Sigmoid colon (tissue), 6 donors: ENCODE measurements at regions not wholly inside any gene's neighbourhood (a gene's known extent, or its start where the extent isn't known, plus 50 kb on each side); places are given as distances from the start of the nearest gene placed in this dataset.
"Not testable (repeated sequence)": the region's sequence is repeated elsewhere in the genome, so short reads cannot be mapped to it uniquely, and the experiment has no call there.

Experiments
- DNase-seq: peaks from one replicate; pipeline ENCODE4 v3.0.0-alpha.2; 2019
- H3K27ac ChIP-seq, 4 donors: fragments of 200-600 bp; sonication (generic); one replicate each; pipeline ENCODE4 v1.5.1; 2016 to 2019; ENCODE audit warnings: mild to moderate bottlenecking in 1 of 4
- H3K27me3 ChIP-seq, 3 donors: fragments of 200-600 bp; sonication (generic); one replicate each; pipeline ENCODE4 v1.5.1; 2019; ENCODE audit warnings: mild to moderate bottlenecking in 1 of 3
- H3K36me3 ChIP-seq, 4 donors: fragments of 200-600 bp; sonication (generic); one replicate each; pipeline ENCODE4 v1.5.1; 2016 to 2019
- H3K4me1 ChIP-seq, 4 donors: fragments of 200-600 bp; sonication (generic); one replicate each; pipeline ENCODE4 v1.5.1; 2017 to 2019
- H3K4me3 ChIP-seq, 4 donors: fragments of 200-600 bp; sonication (generic); one replicate each; pipeline ENCODE4 v1.5.1; 2017 to 2019; ENCODE audit warnings: mild to moderate bottlenecking in 2 of 4, moderate library complexity in 1 of 4
- H3K9me3 ChIP-seq, 4 donors: fragments of 200-600 bp in 3 of 4; sonication (generic) in 3 of 4; one replicate each; pipeline versions ENCODE4 v1.5.1 to v1.6.1; 2013 to 2019
- EP300 ChIP-seq, 4 donors: sonication (generic); formaldehyde crosslinking; IDR thresholded peaks; one replicate each; pipeline ENCODE4 v1.6.1; 2017; ENCODE audit warnings: antibody characterized with exemption in 4 of 4
- POLR2A ChIP-seq, 2 donors: fragments of 450-650 bp; IDR thresholded peaks; one replicate each; pipeline ENCODE4 v1.6.1; 2016; ENCODE audit warnings: antibody characterized with exemption in 2 of 2, mild to moderate bottlenecking in 2 of 2, moderate library complexity in 2 of 2
- POLR2AphosphoS5 ChIP-seq, 4 donors: sonication (generic); formaldehyde crosslinking; IDR thresholded peaks; one replicate each; pipeline ENCODE4 v1.6.1; 2017; ENCODE audit warnings: antibody characterized with exemption in 4 of 4
- WGBS, 2 donors: extraction: QIAGEN DNeasy Blood & Tissue Kit; methylation state at CpG; one replicate each; pipeline ENCODE4 v1.1.7; 2013; 5-methylcytosine and 5-hydroxymethylcytosine counted together
- intact Hi-C: fragments of 100-400 bp; cut with DNase I; formaldehyde crosslinking; loops from one replicate; pipeline ENCODE4 v1.15.1; 2023
- TF ChIP-seq, protein P1 (sequence below), 4 experiments: fragments of 450-650 bp in 3 of 4; fragments of 200-600 bp in 1 of 4; IDR thresholded peaks; one replicate each; pipeline ENCODE4 v1.5.1; 2016 to 2019; ENCODE audit warnings: antibody characterized with exemption in 4 of 4, mild to moderate bottlenecking in 3 of 4, moderate library complexity in 2 of 4
- donor health status: healthy with polysubstance abuse.
- donor health status: healthy.

DNA sequence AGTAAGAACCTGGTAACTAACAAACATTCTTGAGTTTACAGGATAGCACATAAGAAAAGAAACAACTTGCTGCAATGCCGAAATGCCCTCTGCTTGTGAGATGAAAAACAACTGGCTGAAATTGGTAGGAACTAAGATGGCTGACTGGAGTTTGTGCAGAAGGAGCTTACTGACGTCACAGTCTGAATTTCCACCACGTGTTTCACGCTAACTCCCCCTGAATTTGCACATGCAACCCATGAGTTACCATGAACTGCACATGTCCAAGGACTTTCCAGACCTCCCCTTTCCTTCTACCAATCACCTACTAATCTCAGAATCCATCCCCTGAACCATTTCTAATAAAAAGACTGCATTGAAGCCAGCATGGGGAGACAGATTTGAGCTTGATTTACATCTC, 86.3 kb upstream of the KCND2 start:
- intact Hi-C loops: no loop called here
- WGBS, 2 donors: 81 to 87% methylated on average over 4 of the region's 4 CpGs
- TF ChIP-seq, protein P1, sequence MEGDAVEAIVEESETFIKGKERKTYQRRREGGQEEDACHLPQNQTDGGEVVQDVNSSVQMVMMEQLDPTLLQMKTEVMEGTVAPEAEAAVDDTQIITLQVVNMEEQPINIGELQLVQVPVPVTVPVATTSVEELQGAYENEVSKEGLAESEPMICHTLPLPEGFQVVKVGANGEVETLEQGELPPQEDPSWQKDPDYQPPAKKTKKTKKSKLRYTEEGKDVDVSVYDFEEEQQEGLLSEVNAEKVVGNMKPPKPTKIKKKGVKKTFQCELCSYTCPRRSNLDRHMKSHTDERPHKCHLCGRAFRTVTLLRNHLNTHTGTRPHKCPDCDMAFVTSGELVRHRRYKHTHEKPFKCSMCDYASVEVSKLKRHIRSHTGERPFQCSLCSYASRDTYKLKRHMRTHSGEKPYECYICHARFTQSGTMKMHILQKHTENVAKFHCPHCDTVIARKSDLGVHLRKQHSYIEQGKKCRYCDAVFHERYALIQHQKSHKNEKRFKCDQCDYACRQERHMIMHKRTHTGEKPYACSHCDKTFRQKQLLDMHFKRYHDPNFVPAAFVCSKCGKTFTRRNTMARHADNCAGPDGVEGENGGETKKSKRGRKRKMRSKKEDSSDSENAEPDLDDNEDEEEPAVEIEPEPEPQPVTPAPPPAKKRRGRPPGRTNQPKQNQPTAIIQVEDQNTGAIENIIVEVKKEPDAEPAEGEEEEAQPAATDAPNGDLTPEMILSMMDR (IDR thresholded peaks at IDR 0.05): no peak
- no peak for TF ChIP-seq EP300 (IDR thresholded peaks at IDR 0.05)
- no peak for TF ChIP-seq POLR2AphosphoS5 (IDR thresholded peaks at IDR 0.05)
- TF ChIP-seq POLR2A (IDR thresholded peaks at IDR 0.05): no peak
- H3K27me3 ChIP-seq: no peaks in the 10 kb centered on the region
- H3K9me3 ChIP-seq: no peaks in the 10 kb centered on the region
- H3K27ac ChIP-seq: no peak overlapping the region
- no peak overlapping the region for H3K4me3 ChIP-seq
- no peaks in the 10 kb centered on the region for H3K36me3 ChIP-seq
- no peaks in the 10 kb centered on the region for H3K4me1 ChIP-seq
- DNase-seq: no peak

DNA sequence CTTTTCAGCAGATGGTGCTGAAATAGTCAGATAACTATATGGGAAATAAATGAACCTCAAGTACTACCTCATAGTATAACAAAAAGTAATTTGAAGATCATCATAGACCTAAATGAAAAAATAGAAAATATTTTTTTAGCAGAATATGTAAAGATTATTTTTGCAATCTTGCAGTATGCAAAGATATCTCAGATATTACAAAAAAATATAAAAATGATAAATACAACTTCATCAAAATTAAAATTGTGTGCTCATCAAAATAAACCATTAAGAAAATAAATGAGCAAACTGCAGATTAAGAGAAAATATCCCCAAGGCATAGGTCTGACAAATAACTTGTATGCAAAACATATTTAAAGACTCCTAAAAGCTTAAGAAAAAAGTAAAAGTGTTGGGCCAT, 83.4 kb upstream of the KCND2 start:
- DNase-seq: no peak
- TF ChIP-seq EP300 (IDR thresholded peaks at IDR 0.05) (no peak), POLR2A (IDR thresholded peaks at IDR 0.05) (no peak), POLR2AphosphoS5 (IDR thresholded peaks at IDR 0.05) (no peak)
- TF ChIP-seq, protein P1 (IDR thresholded peaks at IDR 0.05): no peak
- no peaks in the 10 kb centered on the region for H3K27me3 ChIP-seq
- peaks cover 0 to 1% (median 0%) of the 10 kb centered on the region in 4 donors for H3K9me3 ChIP-seq
- no peaks in the 10 kb centered on the region for H3K4me1 ChIP-seq
- H3K36me3 ChIP-seq: no peaks in the 10 kb centered on the region
- H3K4me3 ChIP-seq: no peak overlapping the region
- no peak overlapping the region for H3K27ac ChIP-seq
- intact Hi-C loops: no loop called here

DNA sequence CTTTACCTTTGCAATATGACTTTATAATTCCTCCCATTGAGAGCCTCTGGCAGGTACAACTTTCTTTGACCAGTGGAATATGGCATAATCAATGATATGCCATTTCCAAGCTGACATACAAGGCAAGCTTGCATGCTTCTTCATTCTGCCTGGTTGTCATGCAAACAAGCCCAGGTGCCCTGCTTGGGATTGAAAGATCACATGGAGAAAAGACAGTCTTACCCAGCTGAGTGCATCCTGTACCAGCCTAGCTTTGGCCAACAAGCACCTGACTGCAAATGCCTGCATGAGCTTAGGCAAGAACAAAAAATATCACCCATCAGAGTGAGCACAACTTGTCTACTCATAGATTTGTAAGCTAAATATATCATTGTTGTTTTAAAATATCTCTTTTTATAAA, 82.9 kb upstream of the KCND2 start:
- no peaks in the 10 kb centered on the region for H3K27me3 ChIP-seq
- no peaks in the 10 kb centered on the region for H3K36me3 ChIP-seq
- H3K9me3 ChIP-seq: peaks cover 0 to 5% (median 0%) of the 10 kb centered on the region in 4 donors
- intact Hi-C loops: no loop called here
- no peaks in the 10 kb centered on the region for H3K4me1 ChIP-seq
- TF ChIP-seq POLR2AphosphoS5 (IDR thresholded peaks at IDR 0.05): no peak
- TF ChIP-seq, protein P1 (IDR thresholded peaks at IDR 0.05): no peak
- TF ChIP-seq POLR2A (IDR thresholded peaks at IDR 0.05): no peak
- no peak for TF ChIP-seq EP300 (IDR thresholded peaks at IDR 0.05)
- DNase-seq: no peak
- no peak overlapping the region for H3K27ac ChIP-seq
- no peak overlapping the region for H3K4me3 ChIP-seq

DNA sequence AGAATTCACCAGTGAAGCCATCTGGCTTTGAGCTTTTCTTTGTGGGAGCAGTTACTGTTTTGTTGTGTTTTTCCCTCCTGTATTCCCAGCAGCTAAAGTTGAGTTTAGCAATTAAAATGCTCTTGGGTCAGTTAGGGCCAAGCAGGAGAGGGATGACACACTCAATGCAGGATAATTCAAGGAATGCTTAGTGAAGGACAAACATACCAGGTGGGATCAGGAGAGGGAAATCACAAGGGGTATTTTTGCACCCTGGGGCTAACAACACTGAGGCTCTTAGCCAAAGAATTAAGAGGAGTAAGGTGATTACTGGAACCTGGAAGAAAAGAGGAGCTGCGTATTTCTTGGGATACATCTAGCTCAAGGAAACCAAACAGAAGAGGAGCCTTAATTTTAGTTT, 82.4 kb upstream of the KCND2 start:
- TF ChIP-seq POLR2A (IDR thresholded peaks at IDR 0.05) (no peak), POLR2AphosphoS5 (IDR thresholded peaks at IDR 0.05) (no peak), EP300 (IDR thresholded peaks at IDR 0.05) (no peak)
- TF ChIP-seq, protein P1 (IDR thresholded peaks at IDR 0.05): no peak
- no peak for DNase-seq
- Histone ChIP-seq H3K36me3 (no peaks in the 10 kb centered on the region), H3K4me3 (no peak overlapping the region), H3K27ac (no peak overlapping the region), H3K27me3 (no peaks in the 10 kb centered on the region), H3K9me3 (peaks cover 0 to 5% (median 0%) of the 10 kb centered on the region in 4 donors), H3K4me1 (no peaks in the 10 kb centered on the region)
- WGBS, 2 donors: 74 to 90% methylated on average over 1 of the region's 1 CpG
- intact Hi-C loops: no loop called here

- H3K4me3 ChIP-seq, H3K27me3 ChIP-seq, H3K9me3 ChIP-seq, intact Hi-C loops, H3K36me3 ChIP-seq, DNase-seq, H3K27ac ChIP-seq, H3K4me1 ChIP-seq: not testable (repeated sequence)
- 82 to 90% methylated on average over 1 of the region's 1 CpG for WGBS, 2 donors
Measured at GRCh38 chr7:120191423-120191822, 81.6 kb upstream of the KCND2 start.
